ENCODE measurements at regions not wholly inside any gene's neighbourhood (a gene's known extent, or its start where the extent isn't known, plus 50 kb on each side); places are given as distances from the start of the nearest gene placed in this dataset.

DNA sequence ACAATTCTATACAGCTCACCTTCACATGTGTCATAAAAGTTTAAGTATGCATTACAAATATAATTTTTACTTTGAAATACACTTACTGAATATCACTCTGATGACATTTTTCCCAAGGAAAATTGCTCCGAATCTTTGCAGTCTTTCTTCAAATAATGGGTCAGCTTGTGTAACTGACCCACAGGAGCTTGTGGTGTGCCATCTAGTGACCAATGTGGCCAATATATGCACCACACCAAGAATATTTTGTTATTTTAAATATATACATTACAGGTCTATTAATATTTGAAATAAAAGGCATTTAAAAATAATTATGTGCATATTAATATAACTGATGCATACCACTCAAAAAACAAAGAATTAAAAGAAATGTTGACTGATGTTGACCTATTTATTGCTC, 271.4 kb downstream of the TBX15 start:
- Histone ChIP-seq H3K9me1 (ENCODE audit: insufficient read depth, low read length) (no peaks in the 10 kb centered on the region), H3K27ac (ENCODE audit: insufficient read depth, low read length) (no peak overlapping the region), H3K9me3 (ENCODE audit: control insufficient read depth, insufficient read depth, low read length) (no peaks in the 10 kb centered on the region), H2BK15ac (ENCODE audit: low read depth, low read length) (no peak overlapping the region), H3K36me3 (ENCODE audit: control insufficient read depth, insufficient read depth, low read length) (no peaks in the 10 kb centered on the region), H2BK120ac (ENCODE audit: low read depth, low read length) (no peak overlapping the region), H3K79me1 (ENCODE audit: low read depth in 1 of 2, low read length in 2 of 2) (no peaks in the 10 kb centered on the region), H3K4ac (ENCODE audit: low read depth, low read length) (no peak overlapping the region), H3K4me2 (ENCODE audit: low read depth, low read length) (no peak overlapping the region), H2AK5ac (ENCODE audit: low read depth, low read length) (no peak overlapping the region), H4K8ac (ENCODE audit: low read depth in 2 of 2, low read length in 2 of 2) (no peak overlapping the region), H3K23ac (ENCODE audit: low read depth, low read length) (no peak overlapping the region), H2AK9ac (replicated peaks; ENCODE audit: low read depth, low read length, poor library complexity) (no peak overlapping the region), H3K4me3 (ENCODE audit: insufficient read depth, low read depth, low read length) (no peak overlapping the region), H3K4me1 (ENCODE audit: control insufficient read depth, insufficient read depth, low read length) (no peaks in the 10 kb centered on the region), H4K91ac (ENCODE audit: insufficient read depth, low read depth, low read length) (no peak overlapping the region), H3K18ac (ENCODE audit: low read depth, low read length) (no peak overlapping the region), H4K20me1 (ENCODE audit: insufficient read depth, low read length) (no peaks in the 10 kb centered on the region), H3K9ac (ENCODE audit: low read depth, low read length) (no peak overlapping the region), H2BK5ac (ENCODE audit: low read depth, low read length, poor library complexity, severe bottlenecking) (no peak overlapping the region), H3K56ac (ENCODE audit: extremely low read depth, insufficient read depth, low read length) (no peak overlapping the region), H3K14ac (replicated peaks; ENCODE audit: low read depth, low read length) (no peak overlapping the region), H2AFZ (replicated peaks; ENCODE audit: low read length, poor library complexity) (no peak overlapping the region), H2BK20ac (ENCODE audit: low read depth, low read length) (no peak overlapping the region), H3K27me3 (ENCODE audit: control insufficient read depth, insufficient read depth, low read length) (no peaks in the 10 kb centered on the region), H4K5ac (ENCODE audit: low read depth, low read length) (no peak overlapping the region)
- in situ Hi-C loops (cut with MboI; ENCODE audit: low sequenced_read_pairs): no loop called here
- intact Hi-C loops (cut with micrococcal nuclease): no loop called here
- no peak for DNase-seq
- TF ChIP-seq MXI1 (IDR thresholded peaks at IDR 0.05; ENCODE audit: borderline replicate concordance, low read depth, low read length): no peak
- no peak for TF ChIP-seq CHD1 (IDR thresholded peaks at IDR 0.05; ENCODE audit: low read depth, low read length)
- no peak for TF ChIP-seq MAFK (IDR thresholded peaks at IDR 0.05; ENCODE audit: low read depth, low read length)
- no peak for TF ChIP-seq CEBPB (IDR thresholded peaks at IDR 0.05; ENCODE audit: low read depth, low read length)
- TF ChIP-seq NFE2L2 (IDR thresholded peaks at IDR 0.05; ENCODE audit: low read depth, low read length): no peak
- TF ChIP-seq BHLHE40 (IDR thresholded peaks at IDR 0.05; ENCODE audit: low read depth, low read length): no peak
- TF ChIP-seq MAZ (IDR thresholded peaks at IDR 0.05; ENCODE audit: borderline replicate concordance, low read depth, low read length): no peak
- TF ChIP-seq, protein P1, sequence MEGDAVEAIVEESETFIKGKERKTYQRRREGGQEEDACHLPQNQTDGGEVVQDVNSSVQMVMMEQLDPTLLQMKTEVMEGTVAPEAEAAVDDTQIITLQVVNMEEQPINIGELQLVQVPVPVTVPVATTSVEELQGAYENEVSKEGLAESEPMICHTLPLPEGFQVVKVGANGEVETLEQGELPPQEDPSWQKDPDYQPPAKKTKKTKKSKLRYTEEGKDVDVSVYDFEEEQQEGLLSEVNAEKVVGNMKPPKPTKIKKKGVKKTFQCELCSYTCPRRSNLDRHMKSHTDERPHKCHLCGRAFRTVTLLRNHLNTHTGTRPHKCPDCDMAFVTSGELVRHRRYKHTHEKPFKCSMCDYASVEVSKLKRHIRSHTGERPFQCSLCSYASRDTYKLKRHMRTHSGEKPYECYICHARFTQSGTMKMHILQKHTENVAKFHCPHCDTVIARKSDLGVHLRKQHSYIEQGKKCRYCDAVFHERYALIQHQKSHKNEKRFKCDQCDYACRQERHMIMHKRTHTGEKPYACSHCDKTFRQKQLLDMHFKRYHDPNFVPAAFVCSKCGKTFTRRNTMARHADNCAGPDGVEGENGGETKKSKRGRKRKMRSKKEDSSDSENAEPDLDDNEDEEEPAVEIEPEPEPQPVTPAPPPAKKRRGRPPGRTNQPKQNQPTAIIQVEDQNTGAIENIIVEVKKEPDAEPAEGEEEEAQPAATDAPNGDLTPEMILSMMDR (conservative IDR thresholded peaks at IDR 0.05; ENCODE audit: low read depth, low read length): 0 out of 2 replicates have a peak, but pooled peaks have one; percentile 10
- no TSS peak for BruUV-seq (replicated peaks)
- POLR2A ChIA-PET (ENCODE audit: unreplicated experiment): no interaction called here
- CTCF ChIA-PET: no interaction called here
- no peak for ATAC-seq (ENCODE audit: low read depth)
- dilution Hi-C loops (cut with HindIII; ENCODE audit: low sequenced_read_pairs, unreplicated experiment): no loop called here
- no CpG with 5 or more reads among the region's 1 CpG for WGBS, 2 experiments (ENCODE audit: extremely low coverage in 2 of 2, insufficient read length in 1 of 2)
